AG04449 (cell line): ENCODE measurements at regions not wholly inside any gene's neighbourhood (a gene's known extent, or its start where the extent isn't known, plus 50 kb on each side); places are given as distances from the start of the nearest gene placed in this dataset.

Experiments
- CTCF ChIA-PET: fragments of 350-600 bp; formaldehyde crosslinking; extraction: SDS; loops from one replicate; lab custom pipeline; 2021; ENCODE audit warnings: antibody characterized with exemption; lab: Yijun Ruan, JAX
- POLR2A ChIA-PET: fragments of 400-600, 350-600 bp; formaldehyde crosslinking; extraction: SDS; loops from one replicate; lab custom pipeline; 2020; ENCODE audit warnings: antibody characterized with exemption, inconsistent platforms; lab: Yijun Ruan, JAX
- DNase-seq: peaks from one replicate; pipeline ENCODE4 v3.0.0-alpha.2; 2010; ENCODE audit warnings: low read depth, low spot score
- H3K4me3 ChIP-seq: 2 replicates; pipeline ENCODE4 v1.5.1; 2011; ENCODE audit warnings: low read depth, mild to moderate bottlenecking, control low read depth, low read length
- CTCF ChIP-seq: IDR thresholded peaks from one replicate; pipeline ENCODE4 v1.5.1; 2011; ENCODE audit warnings: mild to moderate bottlenecking, moderate library complexity, low read length, control low read depth, inconsistent platforms; ENCODE audit not compliant: insufficient read depth; ENCODE audit errors: missing control alignments

- DNase-seq = no peak
- ChIA-PET POLR2A (no interaction called here), CTCF (no interaction called here)
- no peak overlapping the region for H3K4me3 ChIP-seq
- no peak for TF ChIP-seq CTCF
These were observed 172.3 kb upstream of the CST7 start for GRCh38 chr20:24776755-24777271.

- ChIA-PET POLR2A (no interaction called here), CTCF (interaction anchor here (0.6 to 1.4 kb wide), 2 partner anchors 329 to 617 kb away, joined by 3 to 6 read pairs; no protein-coding TSS in a partner anchor)
- H3K4me3 ChIP-seq = no peak overlapping the region
- no peak for TF ChIP-seq CTCF
- DNase-seq = no peak
These were observed 171.3 kb upstream of the CST7 start for GRCh38 chr20:24777746-24778145.

- TF ChIP-seq CTCF = no peak
- no peak for DNase-seq
- ChIA-PET POLR2A (no interaction called here), CTCF (interaction anchor here (0.7 to 1.4 kb wide), 2 partner anchors 475 to 618 kb away, joined by 3 to 6 read pairs; no protein-coding TSS in a partner anchor)
- no peak overlapping the region for H3K4me3 ChIP-seq
These were observed 170.5 kb upstream of the CST7 start for GRCh38 chr20:24778585-24779031.

GRCh38 chr20:24779131-24779530 lies 169.9 kb upstream of the CST7 start:
- CTCF ChIA-PET = interaction anchor here (0.7 kb wide), 1 partner anchor 475 kb away, joined by 3 read pairs; no protein-coding TSS in a partner anchor

GRCh38 chr20:24779946-24780345 lies 169.1 kb upstream of the CST7 start:
- POLR2A ChIA-PET = no interaction called here
- TF ChIP-seq CTCF = no peak
- no peak for DNase-seq
- CTCF ChIA-PET = interaction anchor here (0.8 to 2.5 kb wide), 6 partner anchors 11 to 620 kb away, joined by 3 to 25 read pairs (median 3); no protein-coding TSS in a partner anchor
- no peak overlapping the region for H3K4me3 ChIP-seq

More at GRCh38 chr20:24779131-24779530, 169.9 kb upstream of the CST7 start:
- H3K4me3 ChIP-seq = no peak overlapping the region
- TF ChIP-seq CTCF = no peak
- POLR2A ChIA-PET = no interaction called here
- DNase-seq = no peak

GRCh38 chr20:24780674-24781417 lies 168.2 kb upstream of the CST7 start:
- no peak for TF ChIP-seq CTCF
- CTCF ChIA-PET = interaction anchor here (0.6 to 2.5 kb wide), 26 partner anchors 9 to 843 kb away, joined by 3 to 25 read pairs (median 3); no protein-coding TSS in a partner anchor
- POLR2A ChIA-PET = no interaction called here
- DNase-seq = no peak
- no peak overlapping the region for H3K4me3 ChIP-seq
